Prostate gland (tissue), 2 donors: ENCODE measurements at regions not wholly inside any gene's neighbourhood (a gene's known extent, or its start where the extent isn't known, plus 50 kb on each side); places are given as distances from the start of the nearest gene placed in this dataset.

Source experiments
- DNase-seq: peaks from one replicate; pipeline ENCODE4 v3.0.0-alpha.2; 2019; ENCODE audit warnings: low spot score
- H3K27ac ChIP-seq, 2 donors: fragments of 200-600 bp; sonication (generic); 2 replicates each; pipeline ENCODE4 v1.5.1; 2017 to 2019
- H3K27me3 ChIP-seq: fragments of 200-600 bp; sonication (generic); replicated peaks from 2 replicates; pipeline ENCODE4 v1.5.1; 2019; ENCODE audit not compliant: insufficient read depth
- H3K36me3 ChIP-seq, 2 donors: fragments of 200-600 bp; sonication (generic); 1 replicate in 1 of 2; 2 replicates in 1 of 2; pipeline versions ENCODE4 v1.5.1 to v1.8.1; 2017 to 2019
- H3K4me1 ChIP-seq: fragments of 200-600 bp; sonication (generic); replicated peaks from 2 replicates; pipeline ENCODE4 v1.5.1; 2019
- H3K4me3 ChIP-seq, 2 donors: fragments of 200-600 bp; sonication (generic); 2 replicates each; pipeline ENCODE4 v1.5.1; 2017 to 2019
- H3K9me3 ChIP-seq: fragments of 200-600 bp; sonication (generic); 2 replicates; pipeline ENCODE4 v1.5.1; 2017
- POLR2A ChIP-seq: fragments of 450-650 bp; IDR thresholded peaks from one replicate; pipeline ENCODE4 v1.6.1; 2016; ENCODE audit warnings: antibody characterized with exemption, mild to moderate bottlenecking
- POLR2AphosphoS5 ChIP-seq: sonication (generic); formaldehyde crosslinking; IDR thresholded peaks from one replicate; pipeline ENCODE4 v1.6.1; 2017; ENCODE audit warnings: antibody characterized with exemption
- WGBS: methylation state at CpG from one replicate; pipeline ENCODE4 v1.1.5; 2018; 5-methylcytosine and 5-hydroxymethylcytosine counted together
- intact Hi-C: fragments of 100-400 bp; cut with DNase I; formaldehyde crosslinking; loops from one replicate; pipeline ENCODE4 v1.14.2; 2022
- TF ChIP-seq, protein P1 (sequence below), 4 experiments: fragments of 200-600 bp in 2 of 4; fragments of 450-650 bp in 2 of 4; sonication (generic) in 2 of 4; IDR thresholded peaks; 1 replicate in 3 of 4; 2 replicates in 1 of 4; pipeline ENCODE4 v1.5.1; 2016 to 2019; ENCODE audit warnings: antibody characterized with exemption in 4 of 4, mild to moderate bottlenecking in 2 of 4, moderate library complexity in 2 of 4

- WGBS = 71% methylated on average over 6 of the region's 6 CpGs
- H3K9me3 ChIP-seq = no peaks in the 10 kb centered on the region
- no peak for TF ChIP-seq POLR2AphosphoS5
- TF ChIP-seq, protein P1, sequence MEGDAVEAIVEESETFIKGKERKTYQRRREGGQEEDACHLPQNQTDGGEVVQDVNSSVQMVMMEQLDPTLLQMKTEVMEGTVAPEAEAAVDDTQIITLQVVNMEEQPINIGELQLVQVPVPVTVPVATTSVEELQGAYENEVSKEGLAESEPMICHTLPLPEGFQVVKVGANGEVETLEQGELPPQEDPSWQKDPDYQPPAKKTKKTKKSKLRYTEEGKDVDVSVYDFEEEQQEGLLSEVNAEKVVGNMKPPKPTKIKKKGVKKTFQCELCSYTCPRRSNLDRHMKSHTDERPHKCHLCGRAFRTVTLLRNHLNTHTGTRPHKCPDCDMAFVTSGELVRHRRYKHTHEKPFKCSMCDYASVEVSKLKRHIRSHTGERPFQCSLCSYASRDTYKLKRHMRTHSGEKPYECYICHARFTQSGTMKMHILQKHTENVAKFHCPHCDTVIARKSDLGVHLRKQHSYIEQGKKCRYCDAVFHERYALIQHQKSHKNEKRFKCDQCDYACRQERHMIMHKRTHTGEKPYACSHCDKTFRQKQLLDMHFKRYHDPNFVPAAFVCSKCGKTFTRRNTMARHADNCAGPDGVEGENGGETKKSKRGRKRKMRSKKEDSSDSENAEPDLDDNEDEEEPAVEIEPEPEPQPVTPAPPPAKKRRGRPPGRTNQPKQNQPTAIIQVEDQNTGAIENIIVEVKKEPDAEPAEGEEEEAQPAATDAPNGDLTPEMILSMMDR (IDR thresholded peaks at IDR 0.05) = no peak
- TF ChIP-seq POLR2A = no peak
- H3K27me3 ChIP-seq = no peaks in the 10 kb centered on the region
- intact Hi-C loops = no loop called here
- H3K4me1 ChIP-seq = no peaks in the 10 kb centered on the region
- no peaks in the 10 kb centered on the region for H3K36me3 ChIP-seq
- H3K27ac ChIP-seq = no peak overlapping the region
- no peak overlapping the region for H3K4me3 ChIP-seq
- no peak for DNase-seq
Observed at GRCh38 chr4:187577941-187578480, 417.6 kb upstream of the ZFP42 start.

DNA sequence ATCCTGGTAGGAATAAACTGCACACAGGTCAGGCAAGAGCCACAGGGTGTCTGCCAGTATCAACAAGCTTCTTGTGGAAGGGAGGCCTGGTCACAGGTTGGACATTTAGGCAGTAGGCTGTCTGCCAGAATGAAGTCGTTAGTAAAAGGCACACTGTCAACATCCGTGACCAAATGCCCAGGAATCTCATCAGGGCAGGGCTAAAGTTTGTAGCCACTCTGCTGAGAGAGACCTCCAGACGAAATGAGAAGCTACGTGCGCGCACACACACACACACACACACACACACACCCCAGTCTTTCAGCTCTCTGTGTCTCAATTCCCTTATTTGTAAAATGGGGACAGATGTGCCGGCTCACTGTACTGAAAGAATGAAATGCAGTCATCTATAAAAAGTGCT is 408.7 kb upstream of the ZFP42 start:
- DNase-seq = no peak
- intact Hi-C loops = no loop called here
- Histone ChIP-seq H3K4me3 (no peak overlapping the region), H3K27me3 (no peaks in the 10 kb centered on the region), H3K4me1 (no peaks in the 10 kb centered on the region), H3K9me3 (no peaks in the 10 kb centered on the region), H3K27ac (no peak overlapping the region), H3K36me3 (no peaks in the 10 kb centered on the region)
- TF ChIP-seq, protein P1 (IDR thresholded peaks at IDR 0.05) = no peak
- TF ChIP-seq POLR2A (no peak), POLR2AphosphoS5 (no peak)
- WGBS = 72% methylated on average over 7 of the region's 7 CpGs

- Histone ChIP-seq H3K27me3 (no peaks in the 10 kb centered on the region), H3K4me1 (no peaks in the 10 kb centered on the region), H3K4me3 (no peak overlapping the region), H3K9me3 (no peaks in the 10 kb centered on the region), H3K36me3 (no peaks in the 10 kb centered on the region), H3K27ac (no peak overlapping the region)
- WGBS = 67% methylated on average over 5 of the region's 5 CpGs
- DNase-seq = no peak
- TF ChIP-seq POLR2A = no peak
- intact Hi-C loops = no loop called here
Observed at GRCh38 chr4:187598196-187598595, 397.4 kb upstream of the ZFP42 start.

- Histone ChIP-seq H3K27ac (no peak overlapping the region), H3K36me3 (no peaks in the 10 kb centered on the region), H3K27me3 (no peaks in the 10 kb centered on the region), H3K4me3 (no peak overlapping the region), H3K4me1 (no peaks in the 10 kb centered on the region), H3K9me3 (no peaks in the 10 kb centered on the region)
- intact Hi-C loops = no loop called here
- no peak for DNase-seq
- TF ChIP-seq POLR2AphosphoS5 (no peak), POLR2A (no peak)
- TF ChIP-seq, protein P1 (IDR thresholded peaks at IDR 0.05) = no peak
- WGBS = 55% methylated on average over 11 of the region's 11 CpGs
Observed at GRCh38 chr4:187602339-187603092, 393.1 kb upstream of the ZFP42 start.

DNA sequence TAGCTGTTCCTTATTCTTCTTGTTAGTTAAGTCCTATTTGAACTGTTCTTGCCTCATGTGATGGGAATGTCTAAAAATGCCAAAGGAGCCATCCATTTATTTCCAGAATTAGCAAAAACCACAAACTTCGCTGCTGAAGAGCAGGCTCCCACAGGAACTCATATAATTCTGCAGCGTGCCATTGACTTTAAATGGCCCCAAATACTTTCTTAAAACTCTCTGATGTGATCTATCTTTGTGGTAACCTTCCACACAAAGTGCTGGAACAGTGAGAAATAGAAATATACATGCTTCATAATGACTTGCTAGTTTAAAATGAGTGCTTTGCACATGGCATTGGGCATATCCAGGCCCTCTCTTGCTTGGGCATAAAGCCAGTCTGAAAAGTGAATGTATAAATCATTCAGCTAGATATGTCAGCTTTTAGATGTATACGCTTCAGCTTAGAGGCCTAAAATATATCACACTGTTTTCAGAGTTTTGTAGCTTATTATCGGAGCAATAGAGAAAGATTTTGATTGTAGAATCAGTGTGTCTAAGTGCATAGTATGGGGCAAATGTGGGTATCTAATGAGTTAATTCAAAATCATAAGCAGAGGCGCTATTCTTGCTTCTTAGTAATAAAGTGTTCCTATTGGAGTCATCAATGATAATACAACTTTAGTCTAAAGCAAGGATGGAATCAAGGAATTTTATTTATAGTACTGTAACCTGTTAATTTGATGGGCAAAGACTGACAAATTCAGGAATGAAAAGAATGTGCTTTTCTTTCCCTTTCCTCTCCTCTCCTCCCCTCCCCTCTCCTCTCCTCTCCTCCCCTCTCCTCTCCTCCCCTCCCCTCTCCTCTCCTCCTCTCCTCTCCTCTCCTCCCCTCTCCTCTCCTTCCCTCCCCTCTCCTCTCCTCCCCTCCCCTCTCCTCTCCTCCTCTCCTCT is 392.2 kb upstream of the ZFP42 start:
- Histone ChIP-seq H3K36me3 (no peaks in the 10 kb centered on the region), H3K27me3 (no peaks in the 10 kb centered on the region), H3K9me3 (no peaks in the 10 kb centered on the region), H3K4me1 (no peaks in the 10 kb centered on the region), H3K27ac (no peak overlapping the region), H3K4me3 (no peak overlapping the region)
- intact Hi-C loops = no loop called here
- DNase-seq = no peak
- TF ChIP-seq, protein P1 (IDR thresholded peaks at IDR 0.05) = no peak
- TF ChIP-seq POLR2AphosphoS5 = no peak
- no peak for TF ChIP-seq POLR2A
- 80% methylated on average over 5 of the region's 5 CpGs for WGBS
